ENCODE measurements at regions not wholly inside any gene's neighbourhood (a gene's known extent, or its start where the extent isn't known, plus 50 kb on each side); places are given as distances from the start of the nearest gene placed in this dataset.

DNA sequence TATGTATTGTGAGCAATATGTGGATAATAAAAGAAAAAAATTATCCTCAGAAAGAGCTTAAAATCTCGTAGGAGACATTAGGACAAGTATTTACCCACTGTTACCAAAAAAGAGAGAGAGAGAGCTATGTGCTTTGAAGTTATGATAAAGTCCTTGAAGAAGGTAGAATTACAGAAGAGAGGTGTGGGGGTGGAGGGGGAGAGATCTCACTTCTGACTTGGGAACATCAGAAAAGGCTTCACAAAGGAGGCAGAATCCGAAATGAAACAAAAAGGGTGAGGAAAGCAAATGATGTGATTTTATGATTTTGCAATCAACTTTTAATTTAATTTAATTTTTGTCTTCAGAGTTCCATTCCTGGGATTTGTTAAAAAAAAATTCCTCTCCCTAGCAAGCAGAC, 311.8 kb upstream of the ATP2B1 start:
- no peak for DNase-seq

GRCh38 chr12:90020014-90020413, 311.4 kb upstream of the ATP2B1 start:
- DNase-seq, result no peak

GRCh38 chr12:90017316-90017715, 308.7 kb upstream of the ATP2B1 start:
- no peak for DNase-seq

GRCh38 chr12:90015228-90015627, 306.6 kb upstream of the ATP2B1 start:
- no peak for DNase-seq

GRCh38 chr12:90013409-90013808, 304.8 kb upstream of the ATP2B1 start:
- DNase-seq, result no peak

GRCh38 chr12:90010089-90010488, 301.5 kb upstream of the ATP2B1 start:
- DNase-seq, result no peak

GRCh38 chr12:90008277-90008676, 299.6 kb upstream of the ATP2B1 start:
- DNase-seq, result no peak

DNA sequence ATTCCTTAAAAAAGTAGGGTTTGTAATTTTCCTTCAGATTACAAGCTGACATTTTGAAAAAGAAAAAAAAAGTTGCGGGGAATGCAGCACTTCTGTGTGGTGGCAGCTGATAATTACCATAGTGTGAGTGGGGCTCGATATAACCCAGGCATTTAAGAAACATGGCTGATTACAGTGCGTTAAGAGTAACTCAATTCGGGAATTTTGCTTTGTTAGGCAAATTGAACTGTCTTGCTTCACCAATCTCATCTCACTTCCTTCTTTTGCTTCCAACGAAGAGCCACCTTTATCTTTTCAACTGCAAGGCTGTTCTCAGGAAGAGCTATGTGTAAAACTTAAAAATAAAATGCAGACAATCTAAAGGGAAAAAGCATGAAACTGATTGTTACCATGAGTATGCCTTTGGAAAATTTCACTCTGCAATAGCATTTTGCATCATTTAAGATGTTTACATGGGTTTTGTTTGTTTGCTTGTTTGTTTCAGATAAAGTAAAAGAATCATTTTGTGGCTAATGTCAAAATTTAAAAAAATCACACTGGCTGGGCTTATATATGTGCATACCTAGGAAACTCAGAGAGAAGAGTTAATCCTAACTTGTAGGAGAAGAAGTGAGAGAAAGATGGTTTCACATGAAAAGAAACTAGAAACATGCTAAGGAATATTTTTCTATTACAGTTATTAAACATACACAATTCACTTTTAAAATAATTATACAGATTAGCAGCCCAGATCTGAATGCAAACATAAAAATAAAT, 295.9 kb upstream of the ATP2B1 start:
- DNase-seq, result no peak

DNA sequence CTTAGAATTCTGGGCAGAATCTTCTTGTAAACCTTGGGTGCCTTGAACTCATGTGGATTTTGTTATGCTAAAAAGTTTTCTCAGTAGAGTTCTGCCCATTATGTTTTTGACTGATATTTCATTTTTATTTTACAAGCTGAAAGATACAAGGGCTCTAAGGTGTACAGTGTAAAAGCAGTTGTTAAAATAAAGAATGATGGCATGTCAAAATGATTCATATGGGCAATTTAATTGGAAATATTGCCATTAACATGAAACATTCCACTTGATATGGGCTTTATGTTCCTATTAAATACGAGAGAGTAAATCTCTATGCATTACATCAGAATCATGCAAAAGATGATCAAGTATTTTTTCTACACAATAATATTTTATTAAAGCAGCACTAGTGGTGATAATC, 295.1 kb upstream of the ATP2B1 start:
- no peak for DNase-seq

GRCh38 chr12:90000721-90001120, 292.1 kb upstream of the ATP2B1 start:
- no peak for DNase-seq

DNA sequence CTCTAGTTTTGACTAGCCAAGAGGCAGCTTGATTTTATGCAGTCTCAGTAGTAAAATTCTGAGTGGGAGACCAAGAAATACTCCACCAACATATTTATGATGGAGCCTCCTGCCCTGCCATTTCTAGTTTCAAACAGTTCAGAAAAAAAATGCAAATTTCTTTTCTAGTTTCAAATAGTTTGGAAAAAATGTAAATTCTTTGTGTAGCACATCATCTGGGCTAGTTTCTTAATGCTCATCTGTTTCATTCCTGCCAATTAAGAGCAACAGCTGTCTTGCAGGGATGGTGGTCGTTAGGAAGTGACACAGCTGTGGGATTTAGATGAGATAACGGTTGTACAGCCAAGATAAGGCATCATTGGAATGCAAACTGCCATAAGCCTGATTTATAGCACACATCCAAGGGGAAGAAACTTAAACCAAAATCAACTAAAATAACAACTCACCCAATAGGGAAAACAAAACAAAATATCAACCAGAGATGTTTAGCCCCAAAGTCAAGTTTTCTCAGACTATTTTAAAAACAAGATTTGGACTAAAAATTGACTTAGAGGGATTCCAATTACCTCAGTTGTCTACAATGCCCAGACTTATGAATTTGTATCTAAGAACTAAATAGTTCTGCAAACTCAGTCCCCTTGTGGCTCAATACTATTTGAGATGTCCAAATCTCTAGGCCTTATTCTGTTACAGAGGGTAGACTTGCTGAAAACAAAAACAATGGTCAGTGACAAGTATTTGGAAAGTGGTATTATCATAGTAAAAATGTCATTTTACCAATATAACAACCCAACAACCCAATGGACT, 291.3 kb upstream of the ATP2B1 start:
- DNase-seq, result no peak

- no peak for DNase-seq
Measured at GRCh38 chr12:89995870-89996269, 287.2 kb upstream of the ATP2B1 start.

DNA sequence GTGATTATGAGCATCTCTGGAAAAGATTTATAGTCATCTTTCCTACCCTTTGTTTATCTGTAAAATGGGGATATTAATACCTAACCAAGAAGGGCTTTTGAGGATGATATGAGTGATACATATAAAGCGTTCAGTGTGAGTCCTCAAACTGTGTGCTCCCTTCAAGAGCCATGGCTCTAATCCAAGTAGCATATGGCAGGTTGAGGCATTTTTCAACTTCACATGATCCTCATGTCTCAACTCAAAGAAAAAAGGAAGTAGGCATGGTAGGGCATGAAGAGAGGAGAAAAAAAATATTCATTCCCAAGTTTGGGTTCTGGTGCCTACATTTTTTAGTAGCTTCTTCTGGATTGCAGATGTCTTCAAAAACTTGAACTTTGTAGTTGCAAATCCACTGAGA, 286.3 kb upstream of the ATP2B1 start:
- no peak for DNase-seq

DNA sequence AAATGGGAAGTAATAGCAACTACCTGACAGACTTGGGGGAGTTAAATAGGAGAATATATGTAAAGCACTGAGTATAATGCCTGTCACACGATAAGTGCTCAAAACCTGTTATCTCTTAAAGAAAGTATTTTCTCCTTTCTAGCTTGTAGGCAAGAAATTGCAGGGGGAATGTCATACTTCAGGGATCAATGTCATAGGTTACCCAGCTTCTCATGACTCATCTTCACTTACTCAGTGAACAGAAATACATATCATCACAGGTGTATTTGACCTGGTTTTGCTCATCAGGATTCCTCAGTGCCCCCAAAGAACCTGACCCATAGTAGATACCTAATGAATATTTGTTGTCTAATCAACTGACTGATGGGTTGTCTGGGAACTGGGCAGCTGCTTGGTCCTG, 285.0 kb upstream of the ATP2B1 start:
- no peak for DNase-seq

DNA sequence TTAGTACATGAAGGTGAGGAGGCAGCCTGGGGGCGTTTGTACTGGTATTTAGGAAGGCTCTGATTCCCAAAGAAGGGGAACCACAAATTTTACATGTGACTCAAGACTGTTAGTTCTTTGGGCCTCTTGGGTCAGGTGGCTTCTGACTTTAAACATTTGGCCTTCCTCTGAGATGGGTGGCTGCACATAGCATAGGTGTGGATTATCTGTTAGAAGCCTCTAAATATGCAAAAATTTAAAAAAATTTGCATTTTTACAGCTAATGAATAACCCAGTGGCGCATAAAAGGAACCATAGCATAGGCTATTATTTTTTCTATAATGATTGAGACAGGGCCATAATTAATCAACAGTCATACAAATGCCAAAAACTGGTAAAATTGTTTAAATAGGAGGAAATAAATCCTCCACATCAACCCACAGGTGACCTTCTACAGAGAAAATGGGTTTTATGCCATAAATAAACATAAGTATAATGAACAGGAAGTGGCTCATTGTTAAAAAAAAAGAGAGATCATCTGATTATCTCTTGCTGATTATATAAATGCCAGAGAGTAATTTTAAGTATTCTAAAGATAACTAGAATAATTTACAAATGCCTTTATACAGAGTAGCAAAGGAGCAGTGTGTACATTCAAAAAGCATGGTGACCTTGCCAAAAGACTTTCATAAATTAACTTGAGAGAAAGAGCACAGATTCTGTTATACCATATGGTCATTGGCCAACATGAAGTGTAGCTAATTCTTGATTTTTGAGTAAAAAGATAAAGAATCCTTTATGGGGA, 284.2 kb upstream of the ATP2B1 start:
- DNase-seq, result no peak

- no peak for DNase-seq
Measured at GRCh38 chr12:89991807-89992590, 283.4 kb upstream of the ATP2B1 start.

DNA sequence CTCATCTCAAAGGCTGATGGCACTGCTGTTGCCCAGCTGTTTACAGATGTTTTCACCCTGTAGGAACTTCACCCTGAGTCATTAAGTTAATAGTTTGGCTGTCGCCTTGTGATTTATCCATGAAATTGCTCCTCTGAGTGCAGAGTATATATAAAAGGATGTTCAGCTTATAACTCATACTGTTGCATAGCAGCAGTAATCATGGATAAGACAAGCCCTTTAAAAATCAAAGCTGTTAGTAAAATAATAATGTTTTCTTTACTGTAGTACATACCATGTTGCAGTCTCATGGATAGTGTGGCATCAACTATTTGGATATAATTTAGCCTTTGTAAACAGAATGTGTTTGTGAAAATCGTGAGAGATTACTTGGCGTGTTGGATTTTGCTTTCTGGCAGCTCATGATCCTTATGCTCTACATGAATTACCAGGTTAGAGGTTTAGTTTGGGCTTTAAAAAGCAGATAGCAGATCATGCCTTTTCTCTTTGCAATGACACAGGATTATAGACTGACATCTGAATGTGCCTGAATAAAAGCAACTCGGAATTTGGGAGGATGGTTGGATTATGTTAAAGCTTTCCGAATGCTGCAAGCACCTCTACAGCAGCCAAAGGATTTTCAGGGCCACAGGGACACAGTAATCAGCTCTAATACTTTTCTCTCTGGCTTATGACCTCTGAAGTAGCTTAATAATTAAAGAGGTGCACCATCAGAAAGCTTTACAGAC, 279.7 kb upstream of the ATP2B1 start:
- DNase-seq, result no peak

GRCh38 chr12:89985935-89986334, 277.3 kb upstream of the ATP2B1 start:
- DNase-seq, result no peak

DNA sequence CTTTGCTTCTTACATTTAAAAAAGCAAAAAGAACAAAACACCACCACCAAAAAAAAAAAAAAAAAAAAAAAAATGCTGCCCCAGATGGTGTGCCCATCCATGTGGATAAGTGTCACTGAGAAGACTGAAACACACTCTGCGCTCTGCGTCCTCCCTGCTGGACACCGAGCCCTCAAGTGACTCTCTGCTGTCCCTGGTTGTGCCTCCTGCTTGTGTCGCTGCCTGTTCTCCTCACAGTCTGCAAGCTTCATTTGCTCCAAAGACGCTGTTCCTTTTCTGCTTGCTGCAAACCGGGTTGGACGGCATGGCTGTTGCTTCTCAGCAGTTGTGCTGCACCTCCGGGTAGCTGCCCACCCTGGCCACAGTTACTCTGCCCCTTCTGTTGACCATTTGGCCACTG, 276.2 kb upstream of the ATP2B1 start:
- DNase-seq, result no peak

- no peak for DNase-seq
Measured at GRCh38 chr12:89983622-89984021, 275.0 kb upstream of the ATP2B1 start.

DNA sequence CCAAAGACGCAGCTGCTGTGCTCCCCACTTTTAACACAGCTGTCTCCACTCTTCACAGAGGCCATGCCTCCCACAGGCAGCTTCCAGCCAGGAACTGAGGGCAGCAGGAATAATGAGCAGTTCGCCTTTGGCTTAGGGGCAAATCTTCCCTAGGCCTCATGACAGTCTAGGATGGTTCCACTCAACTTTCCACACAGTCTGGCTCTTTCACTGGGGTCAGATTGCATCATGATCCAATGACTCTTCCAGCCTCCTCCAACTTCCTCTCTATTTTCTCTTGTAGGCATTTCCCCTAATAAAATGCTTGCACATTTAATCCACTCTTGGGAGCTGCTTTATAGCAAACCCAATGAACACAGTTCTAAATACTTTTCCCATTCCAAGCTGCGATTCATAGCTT, 271.6 kb upstream of the ATP2B1 start:
- no peak for DNase-seq

GRCh38 chr12:89977405-89978085, 268.9 kb upstream of the ATP2B1 start:
- no peak for DNase-seq
